ENCODE measurements at regions not wholly inside any gene's neighbourhood (a gene's known extent, or its start where the extent isn't known, plus 50 kb on each side); places are given as distances from the start of the nearest gene placed in this dataset.

DNA sequence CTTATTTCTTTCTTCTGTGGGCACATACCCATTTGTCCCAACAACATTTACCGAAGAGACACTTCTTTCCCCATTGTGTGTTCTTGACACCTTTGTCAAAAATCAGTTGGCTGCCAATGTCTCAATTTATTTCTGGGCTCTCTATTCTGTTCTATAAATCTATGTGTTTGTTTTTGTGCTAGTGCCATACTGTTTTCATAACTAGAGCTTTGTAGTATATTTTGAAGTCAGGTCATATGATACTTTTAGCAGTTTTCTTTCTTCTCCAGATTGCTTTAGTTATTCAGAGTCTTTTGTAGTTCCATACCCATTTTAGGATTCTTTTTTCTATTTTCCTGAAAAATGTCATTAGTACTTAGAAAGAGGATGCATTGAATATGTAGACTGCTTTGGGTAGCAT lies 1276.3 kb downstream of the SLITRK1 start:
- H3K4me3 ChIP-seq (ENCODE audit: low read depth, low read length), result no peak overlapping the region
- DNase-seq (ENCODE audit: low read depth), result no peak
- TF ChIP-seq, protein P1, sequence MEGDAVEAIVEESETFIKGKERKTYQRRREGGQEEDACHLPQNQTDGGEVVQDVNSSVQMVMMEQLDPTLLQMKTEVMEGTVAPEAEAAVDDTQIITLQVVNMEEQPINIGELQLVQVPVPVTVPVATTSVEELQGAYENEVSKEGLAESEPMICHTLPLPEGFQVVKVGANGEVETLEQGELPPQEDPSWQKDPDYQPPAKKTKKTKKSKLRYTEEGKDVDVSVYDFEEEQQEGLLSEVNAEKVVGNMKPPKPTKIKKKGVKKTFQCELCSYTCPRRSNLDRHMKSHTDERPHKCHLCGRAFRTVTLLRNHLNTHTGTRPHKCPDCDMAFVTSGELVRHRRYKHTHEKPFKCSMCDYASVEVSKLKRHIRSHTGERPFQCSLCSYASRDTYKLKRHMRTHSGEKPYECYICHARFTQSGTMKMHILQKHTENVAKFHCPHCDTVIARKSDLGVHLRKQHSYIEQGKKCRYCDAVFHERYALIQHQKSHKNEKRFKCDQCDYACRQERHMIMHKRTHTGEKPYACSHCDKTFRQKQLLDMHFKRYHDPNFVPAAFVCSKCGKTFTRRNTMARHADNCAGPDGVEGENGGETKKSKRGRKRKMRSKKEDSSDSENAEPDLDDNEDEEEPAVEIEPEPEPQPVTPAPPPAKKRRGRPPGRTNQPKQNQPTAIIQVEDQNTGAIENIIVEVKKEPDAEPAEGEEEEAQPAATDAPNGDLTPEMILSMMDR (IDR thresholded peaks at IDR 0.05; ENCODE audit: low read depth, low read length), result no peak
- TF ChIP-seq POLR2A (IDR thresholded peaks at IDR 0.05; ENCODE audit: extremely low read depth, insufficient read length) (no peak), MYC (IDR thresholded peaks at IDR 0.05; ENCODE audit: low read depth, low read length) (no peak)
- TF ChIP-seq, protein P2, sequence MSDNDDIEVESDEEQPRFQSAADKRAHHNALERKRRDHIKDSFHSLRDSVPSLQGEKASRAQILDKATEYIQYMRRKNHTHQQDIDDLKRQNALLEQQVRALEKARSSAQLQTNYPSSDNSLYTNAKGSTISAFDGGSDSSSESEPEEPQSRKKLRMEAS (IDR thresholded peaks at IDR 0.05; ENCODE audit: low read depth, low read length), result no peak

DNA sequence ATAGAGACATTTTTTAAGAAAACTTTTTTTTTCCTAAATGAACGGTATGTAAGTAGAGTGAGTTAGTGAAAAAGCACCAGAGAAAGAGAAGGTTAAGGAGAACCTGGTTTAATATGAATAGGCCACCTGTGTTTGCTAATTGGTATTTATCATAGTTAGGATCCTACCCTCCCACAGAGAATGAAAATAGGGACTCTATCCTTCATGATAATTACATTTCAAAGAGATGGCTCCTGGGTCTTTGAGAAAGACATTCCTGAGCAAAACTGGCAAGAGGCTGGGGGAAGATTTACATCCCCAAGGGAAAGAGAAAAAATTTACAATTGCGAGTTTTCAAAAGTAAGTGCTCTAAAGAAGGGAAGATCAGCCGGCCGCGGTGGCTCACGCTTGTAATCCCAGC lies 1284.5 kb downstream of the SLITRK1 start:
- no peak for DNase-seq (ENCODE audit: low read depth)
- TF ChIP-seq POLR2A (IDR thresholded peaks at IDR 0.05; ENCODE audit: extremely low read depth, insufficient read length) (no peak), MYC (IDR thresholded peaks at IDR 0.05; ENCODE audit: low read depth, low read length) (no peak)
- TF ChIP-seq, protein P2 (IDR thresholded peaks at IDR 0.05; ENCODE audit: low read depth, low read length), result no peak
- TF ChIP-seq, protein P1 (IDR thresholded peaks at IDR 0.05; ENCODE audit: low read depth, low read length), result no peak
- no peak overlapping the region for H3K4me3 ChIP-seq (ENCODE audit: low read depth, low read length)

DNA sequence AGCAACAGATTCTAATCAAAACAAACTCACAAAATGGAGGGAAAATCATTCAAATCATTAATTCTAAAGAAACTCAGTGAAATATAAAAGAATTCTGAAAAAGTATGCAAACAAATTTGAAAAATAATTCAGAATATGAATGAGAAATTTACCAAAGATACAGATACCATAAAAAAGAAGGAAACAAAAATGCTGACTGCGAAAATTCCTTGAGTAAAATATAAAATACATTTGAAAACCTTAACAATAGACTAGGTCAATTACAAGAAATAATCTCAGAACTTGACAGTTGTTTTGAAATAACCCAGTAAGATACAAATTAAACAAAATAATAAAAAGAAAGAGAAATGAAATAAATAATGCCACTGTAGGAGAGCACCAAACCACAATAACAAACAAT lies 1289.0 kb downstream of the SLITRK1 start:
- TF ChIP-seq, protein P2 (IDR thresholded peaks at IDR 0.05; ENCODE audit: low read depth, low read length), result no peak
- no peak for TF ChIP-seq MYC (IDR thresholded peaks at IDR 0.05; ENCODE audit: low read depth, low read length)
- TF ChIP-seq POLR2A (IDR thresholded peaks at IDR 0.05; ENCODE audit: extremely low read depth, insufficient read length), result no peak
- TF ChIP-seq, protein P1 (IDR thresholded peaks at IDR 0.05; ENCODE audit: low read depth, low read length), result no peak
- no peak for DNase-seq (ENCODE audit: low read depth)

DNA sequence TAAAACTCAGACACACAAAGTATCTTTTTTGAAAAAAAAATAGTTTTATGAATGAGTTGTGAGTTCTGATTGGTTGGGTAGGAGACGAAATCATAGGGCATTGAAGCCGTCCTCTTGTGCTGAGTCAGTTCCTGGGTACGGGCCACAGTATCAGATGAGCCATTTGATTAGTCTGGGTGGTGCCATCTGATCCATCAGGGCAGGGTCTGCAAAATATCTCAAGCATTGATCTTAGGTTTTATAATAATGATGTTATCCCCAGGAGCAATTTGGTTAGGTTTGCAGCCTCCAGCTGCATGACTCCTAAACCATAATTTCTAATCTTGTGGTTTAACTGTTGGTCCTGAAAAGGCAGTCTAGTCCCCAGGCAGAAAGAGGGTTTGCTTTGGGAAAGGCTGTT lies 1310.6 kb downstream of the SLITRK1 start:
- no peak overlapping the region for H3K4me3 ChIP-seq (ENCODE audit: low read depth, low read length)
- DNase-seq (ENCODE audit: low read depth), result no peak
- TF ChIP-seq, protein P1 (IDR thresholded peaks at IDR 0.05; ENCODE audit: low read depth, low read length), result no peak
- TF ChIP-seq, protein P2 (IDR thresholded peaks at IDR 0.05; ENCODE audit: low read depth, low read length), result no peak
- TF ChIP-seq MYC (IDR thresholded peaks at IDR 0.05; ENCODE audit: low read depth, low read length) (no peak), POLR2A (IDR thresholded peaks at IDR 0.05; ENCODE audit: extremely low read depth, insufficient read length) (no peak)

More for the DNA sequence above, 1289.0 kb downstream of the SLITRK1 start:
- H3K4me3 ChIP-seq (ENCODE audit: low read depth, low read length), result no peak overlapping the region

DNA sequence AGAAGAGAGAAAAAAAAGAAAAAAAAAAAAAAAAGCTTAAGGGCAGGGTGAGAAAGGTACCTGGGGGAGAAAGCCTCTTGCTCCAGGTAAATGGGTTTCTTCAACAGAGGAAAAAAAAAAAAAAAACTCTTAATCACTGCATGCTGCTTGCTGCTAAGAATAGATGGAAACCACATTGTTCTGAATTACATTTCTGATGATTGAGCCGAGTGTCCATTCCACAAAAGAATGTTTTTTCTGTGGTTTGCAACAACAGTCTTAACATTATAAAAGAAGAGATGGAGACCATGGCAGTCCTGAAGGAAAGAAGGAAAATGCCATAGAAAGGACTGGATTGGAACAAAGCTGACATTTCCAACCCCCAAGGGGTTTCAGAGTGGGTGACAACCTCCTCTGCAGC lies 1312.7 kb downstream of the SLITRK1 start:
- TF ChIP-seq, protein P1 (IDR thresholded peaks at IDR 0.05; ENCODE audit: low read depth, low read length), result no peak
- TF ChIP-seq, protein P2 (IDR thresholded peaks at IDR 0.05; ENCODE audit: low read depth, low read length), result no peak
- no peak for TF ChIP-seq MYC (IDR thresholded peaks at IDR 0.05; ENCODE audit: low read depth, low read length)
- no peak for TF ChIP-seq POLR2A (IDR thresholded peaks at IDR 0.05; ENCODE audit: extremely low read depth, insufficient read length)
- no peak overlapping the region for H3K4me3 ChIP-seq (ENCODE audit: low read depth, low read length)
- no peak for DNase-seq (ENCODE audit: low read depth)
